H9 (cell line): ENCODE measurements at regions not wholly inside any gene's neighbourhood (a gene's known extent, or its start where the extent isn't known, plus 50 kb on each side); places are given as distances from the start of the nearest gene placed in this dataset.

Experiments used
- DNase-seq: peaks from one replicate; pipeline ENCODE4 v3.0.0-alpha.2; 2017
- H2AFZ ChIP-seq: one replicate; pipeline ENCODE4 v1.6.1; 2013; ENCODE audit warnings: mild to moderate bottlenecking, low read length, control low read depth, moderate library complexity
- H2AK5ac ChIP-seq: 2 replicates; pipeline ENCODE4 v1.6.1; 2013; ENCODE audit warnings: low read length, control low read depth, mixed read lengths; ENCODE audit not compliant: insufficient read length
- H2BK120ac ChIP-seq: one replicate; pipeline ENCODE4 v1.6.1; 2013; ENCODE audit warnings: low read depth, mild to moderate bottlenecking, low read length, control low read depth, inconsistent platforms; ENCODE audit not compliant: poor library complexity, severe bottlenecking
- H2BK12ac ChIP-seq: 2 replicates; pipeline ENCODE4 v1.6.1; 2013; ENCODE audit warnings: low read length, control low read depth, mixed read lengths, low read depth; ENCODE audit not compliant: insufficient read length
- H2BK15ac ChIP-seq: 2 replicates; pipeline ENCODE4 v1.6.1; 2013; ENCODE audit warnings: low read depth, low read length, control low read depth
- H2BK20ac ChIP-seq: one replicate; pipeline ENCODE4 v1.6.1; 2013; ENCODE audit warnings: low read depth, mild to moderate bottlenecking, low read length, control low read depth, inconsistent platforms; ENCODE audit not compliant: poor library complexity, severe bottlenecking
- H2BK5ac ChIP-seq: 2 replicates; pipeline ENCODE4 v1.6.1; 2013; ENCODE audit warnings: low read length, control low read depth, mixed read lengths; ENCODE audit not compliant: insufficient read length
- H3K14ac ChIP-seq: 2 replicates; pipeline ENCODE4 v1.6.1; 2013; ENCODE audit warnings: low read length, control low read depth; ENCODE audit not compliant: insufficient read depth
- H3K18ac ChIP-seq: 2 replicates; pipeline ENCODE4 v1.6.1; 2013; ENCODE audit warnings: low read depth, mild to moderate bottlenecking, mixed read lengths, low read length, control low read depth; ENCODE audit not compliant: insufficient read length
- H3K23ac ChIP-seq: 2 replicates; pipeline ENCODE4 v1.6.1; 2013; ENCODE audit warnings: low read length, control low read depth, mixed read lengths, low read depth; ENCODE audit not compliant: insufficient read length
- H3K23me2 ChIP-seq: 2 replicates; pipeline ENCODE4 v1.6.1; 2013; ENCODE audit warnings: low read depth, mild to moderate bottlenecking, mixed read lengths, low read length, control low read depth; ENCODE audit not compliant: insufficient read length, poor library complexity, severe bottlenecking
- H3K27ac ChIP-seq: 2 replicates; pipeline ENCODE4 v1.5.1; 2013; ENCODE audit warnings: low read length, control low read depth, mixed read lengths, low read depth; ENCODE audit not compliant: insufficient read length
- H3K27me3 ChIP-seq: 2 replicates; pipeline ENCODE4 v1.6.1; 2013; ENCODE audit warnings: low read length, control low read depth, inconsistent platforms; ENCODE audit not compliant: insufficient read depth
- H3K4ac ChIP-seq: 2 replicates; pipeline ENCODE4 v1.6.1; 2013; ENCODE audit warnings: low read depth, mild to moderate bottlenecking, control low read depth, inconsistent platforms, low read length, moderate library complexity
- H3K4me1 ChIP-seq: 2 replicates; pipeline ENCODE4 v1.6.1; 2013; ENCODE audit warnings: low read length, control low read depth, inconsistent platforms; ENCODE audit not compliant: insufficient read depth
- H3K4me2 ChIP-seq: 2 replicates; pipeline ENCODE4 v1.6.1; 2013; ENCODE audit warnings: low read length, control low read depth, mixed read lengths; ENCODE audit not compliant: insufficient read length, insufficient read depth
- H3K56ac ChIP-seq: 2 replicates; pipeline ENCODE4 v1.6.1; 2013; ENCODE audit warnings: low read depth, mild to moderate bottlenecking, mixed read lengths, low read length, control low read depth; ENCODE audit not compliant: insufficient read length
- H3K79me1 ChIP-seq: 2 replicates; pipeline ENCODE4 v1.6.1; 2013; ENCODE audit warnings: low read depth, mild to moderate bottlenecking, moderate library complexity, low read length, control low read depth, inconsistent platforms; ENCODE audit not compliant: insufficient read depth, poor library complexity, severe bottlenecking
- H3K79me2 ChIP-seq: 2 replicates; pipeline ENCODE4 v1.6.1; 2013; ENCODE audit warnings: low read length, control low read depth, inconsistent platforms; ENCODE audit not compliant: insufficient read depth
- H3K9ac ChIP-seq: 2 replicates; pipeline ENCODE4 v1.6.1; 2013; ENCODE audit warnings: low read length, control low read depth, mixed read lengths; ENCODE audit not compliant: insufficient read length; ENCODE audit errors: extremely low read depth
- H3K9me3 ChIP-seq: one replicate; pipeline ENCODE4 v1.6.1; 2013; ENCODE audit warnings: low read depth, low read length, inconsistent platforms; ENCODE audit not compliant: control insufficient read depth
- H3T11ph ChIP-seq: one replicate; pipeline ENCODE4 v1.6.1; 2013; ENCODE audit warnings: mild to moderate bottlenecking, low read length, control low read depth, inconsistent platforms
- H4K20me1 ChIP-seq: one replicate; pipeline ENCODE4 v1.6.1; 2013; ENCODE audit not compliant: control insufficient read depth, insufficient read length, insufficient read depth
- H4K5ac ChIP-seq: 2 replicates; pipeline ENCODE4 v1.6.1; 2013; ENCODE audit warnings: low read depth, mild to moderate bottlenecking, mixed read lengths, low read length, control low read depth; ENCODE audit not compliant: insufficient read length
- H4K8ac ChIP-seq: replicated peaks from 2 replicates; pipeline ENCODE4 v1.6.1; 2013; ENCODE audit warnings: low read length, control low read depth, mixed read lengths, low read depth; ENCODE audit not compliant: insufficient read length
- H4K91ac ChIP-seq: 2 replicates; pipeline ENCODE4 v1.6.1; 2013; ENCODE audit warnings: low read depth, mild to moderate bottlenecking, moderate library complexity, mixed read lengths, low read length, control low read depth; ENCODE audit not compliant: insufficient read length
- H3K27ac Mint-ChIP-seq, 3 experiments: 2 replicates in 2 of 3; 3 replicates in 1 of 3; pipeline ENCODE4 v1.8.0; 2020 to 2021; ENCODE audit warnings: mixed read lengths in 3 of 3, mild to moderate bottlenecking in 1 of 3, moderate library complexity in 1 of 3
- H3K27me3 Mint-ChIP-seq: 2 replicates; pipeline ENCODE4 v1.8.0; 2021; ENCODE audit warnings: low read depth, mild to moderate bottlenecking, moderate library complexity, mixed read lengths
- H3K36me3 Mint-ChIP-seq, 3 experiments: 2 replicates in 2 of 3; 3 replicates in 1 of 3; pipeline ENCODE4 v1.8.0; 2020 to 2021; ENCODE audit warnings: low read depth in 3 of 3, mixed read lengths in 3 of 3; ENCODE audit not compliant: insufficient read depth in 1 of 3
- H3K4me1 Mint-ChIP-seq, 2 experiments: 2 replicates each; pipeline ENCODE4 v1.8.0; 2020; ENCODE audit warnings: mixed read lengths in 2 of 2
- H3K4me3 Mint-ChIP-seq, 2 experiments: 2 replicates in 1 of 2; 3 replicates in 1 of 2; pipeline ENCODE4 v1.8.0; 2020 to 2021; ENCODE audit warnings: mild to moderate bottlenecking in 2 of 2, mixed read lengths in 2 of 2, moderate library complexity in 1 of 2
- H3K9me3 Mint-ChIP-seq, 2 experiments: 2 replicates in 1 of 2; 3 replicates in 1 of 2; pipeline ENCODE4 v1.8.0; 2020; ENCODE audit warnings: mild to moderate bottlenecking in 2 of 2, mixed read lengths in 2 of 2, moderate library complexity in 1 of 2
- TF ChIP-seq, protein P1 (sequence below): fragments of 200-600 bp; sonication (generic); conservative IDR thresholded peaks from 3 replicates; pipeline ENCODE4 v1.8.0; 2021; ENCODE audit warnings: antibody characterized with exemption, mild to moderate bottlenecking

DNA sequence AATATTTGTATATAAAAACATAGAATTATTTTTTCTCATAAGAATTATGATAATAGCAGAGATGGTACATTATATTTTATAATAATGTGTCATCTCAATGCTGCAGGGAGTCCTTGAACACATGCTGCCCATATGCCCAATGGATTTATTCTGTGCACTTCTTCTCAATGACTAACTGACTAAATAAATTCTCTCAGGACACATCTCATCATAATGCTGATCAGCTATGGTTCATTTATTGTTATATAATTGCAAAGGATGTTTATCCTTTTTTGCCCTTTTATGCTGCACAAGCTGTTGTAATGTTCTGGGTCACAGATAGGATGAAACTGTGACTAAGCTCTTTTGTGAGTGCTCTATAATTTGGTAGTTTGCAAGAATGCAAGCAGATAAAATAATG, 1273.3 kb upstream of the ATXN8OS start:
- no peak overlapping the region for H4K5ac ChIP-seq
- H3K4me3 Mint-ChIP-seq = no peak overlapping the region
- no peak overlapping the region for H3K4me2 ChIP-seq
- no peaks in the 10 kb centered on the region for H3K79me1 ChIP-seq
- no peak overlapping the region for H3K4ac ChIP-seq
- no peak for DNase-seq
- H2BK12ac ChIP-seq = no peak overlapping the region
- H4K91ac ChIP-seq = no peak overlapping the region
- no peaks in the 10 kb centered on the region for H3K4me1 ChIP-seq
- no peaks in the 10 kb centered on the region for H3K27me3 ChIP-seq
- peaks cover 0 to 5% (median 0%) of the 10 kb centered on the region in 3 experiments; a peak in 3 of 7 replicates for H3K36me3 Mint-ChIP-seq
- no peak overlapping the region for H2AK5ac ChIP-seq
- no peak overlapping the region for H2BK20ac ChIP-seq
- H3K27ac ChIP-seq = no peak overlapping the region
- H4K8ac ChIP-seq = no peak overlapping the region
- H3K9ac ChIP-seq = no peak overlapping the region
- no peaks in the 10 kb centered on the region for H3K27me3 Mint-ChIP-seq
- no peak overlapping the region for H2AFZ ChIP-seq
- no peaks in the 10 kb centered on the region for H3K9me3 ChIP-seq
- H3K23ac ChIP-seq = no peak overlapping the region
- no peak overlapping the region for H2BK5ac ChIP-seq
- H3K56ac ChIP-seq = no peak overlapping the region
- TF ChIP-seq, protein P1, sequence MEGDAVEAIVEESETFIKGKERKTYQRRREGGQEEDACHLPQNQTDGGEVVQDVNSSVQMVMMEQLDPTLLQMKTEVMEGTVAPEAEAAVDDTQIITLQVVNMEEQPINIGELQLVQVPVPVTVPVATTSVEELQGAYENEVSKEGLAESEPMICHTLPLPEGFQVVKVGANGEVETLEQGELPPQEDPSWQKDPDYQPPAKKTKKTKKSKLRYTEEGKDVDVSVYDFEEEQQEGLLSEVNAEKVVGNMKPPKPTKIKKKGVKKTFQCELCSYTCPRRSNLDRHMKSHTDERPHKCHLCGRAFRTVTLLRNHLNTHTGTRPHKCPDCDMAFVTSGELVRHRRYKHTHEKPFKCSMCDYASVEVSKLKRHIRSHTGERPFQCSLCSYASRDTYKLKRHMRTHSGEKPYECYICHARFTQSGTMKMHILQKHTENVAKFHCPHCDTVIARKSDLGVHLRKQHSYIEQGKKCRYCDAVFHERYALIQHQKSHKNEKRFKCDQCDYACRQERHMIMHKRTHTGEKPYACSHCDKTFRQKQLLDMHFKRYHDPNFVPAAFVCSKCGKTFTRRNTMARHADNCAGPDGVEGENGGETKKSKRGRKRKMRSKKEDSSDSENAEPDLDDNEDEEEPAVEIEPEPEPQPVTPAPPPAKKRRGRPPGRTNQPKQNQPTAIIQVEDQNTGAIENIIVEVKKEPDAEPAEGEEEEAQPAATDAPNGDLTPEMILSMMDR = no peak
- peaks cover 4 to 5% of the 10 kb centered on the region in 2 experiments; a peak in 3 of 4 replicates for H3K4me1 Mint-ChIP-seq
- H2BK120ac ChIP-seq = no peak overlapping the region
- H4K20me1 ChIP-seq = no peaks in the 10 kb centered on the region
- peaks cover 0 to under 1% of the 10 kb centered on the region in 2 experiments; a peak in 3 of 5 replicates for H3K9me3 Mint-ChIP-seq
- H3K14ac ChIP-seq = no peak overlapping the region
- H3T11ph ChIP-seq = no peak overlapping the region
- no peak overlapping the region for H3K27ac Mint-ChIP-seq
- H3K79me2 ChIP-seq = no peaks in the 10 kb centered on the region; the same call in 1 of the 2 replicates
- no peaks in the 10 kb centered on the region for H3K23me2 ChIP-seq
- H2BK15ac ChIP-seq = no peak overlapping the region
- no peak overlapping the region for H3K18ac ChIP-seq
